ENCODE measurements at regions not wholly inside any gene's neighbourhood (a gene's known extent, or its start where the extent isn't known, plus 50 kb on each side); places are given as distances from the start of the nearest gene placed in this dataset.
"Not testable (repeated sequence)": the region's sequence is repeated elsewhere in the genome, so short reads cannot be mapped to it uniquely, and the experiment has no call there.

DNA sequence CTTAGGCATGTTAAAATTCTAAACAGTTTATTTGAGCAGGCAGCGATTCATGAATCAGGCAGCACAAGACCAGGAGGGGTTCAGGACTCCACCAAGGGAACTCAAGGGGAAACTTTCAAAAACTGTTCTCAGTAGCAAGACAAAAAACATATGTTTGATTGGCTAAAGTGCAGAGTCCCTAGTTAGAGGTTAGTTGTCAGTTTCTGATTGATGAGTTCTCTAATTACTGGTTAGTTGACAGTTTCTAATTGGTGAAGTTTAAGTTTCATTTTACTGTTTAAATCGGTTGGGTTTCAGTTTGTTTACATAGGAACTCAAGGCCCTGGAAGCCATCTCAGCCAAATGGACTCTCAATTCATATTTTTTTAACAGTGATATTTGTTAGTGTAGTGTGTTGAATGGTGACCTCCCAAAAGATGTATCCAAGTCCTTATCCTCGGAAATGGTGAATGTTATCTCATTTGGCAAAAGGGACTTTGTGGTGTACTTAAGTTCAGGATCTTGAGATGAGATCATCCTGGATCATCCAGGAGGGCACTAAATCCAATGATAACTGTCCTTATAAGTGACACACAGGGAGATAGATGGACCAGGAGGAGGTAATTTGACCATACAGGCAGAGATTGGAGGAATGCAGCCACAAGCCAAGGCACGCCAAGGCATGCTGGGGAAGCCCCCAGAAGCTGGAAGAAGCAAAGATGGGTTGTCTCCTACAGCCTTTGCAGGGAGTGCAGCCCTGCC is 219.2 kb upstream of the RAI14 start:
- TF ChIP-seq, protein P1, sequence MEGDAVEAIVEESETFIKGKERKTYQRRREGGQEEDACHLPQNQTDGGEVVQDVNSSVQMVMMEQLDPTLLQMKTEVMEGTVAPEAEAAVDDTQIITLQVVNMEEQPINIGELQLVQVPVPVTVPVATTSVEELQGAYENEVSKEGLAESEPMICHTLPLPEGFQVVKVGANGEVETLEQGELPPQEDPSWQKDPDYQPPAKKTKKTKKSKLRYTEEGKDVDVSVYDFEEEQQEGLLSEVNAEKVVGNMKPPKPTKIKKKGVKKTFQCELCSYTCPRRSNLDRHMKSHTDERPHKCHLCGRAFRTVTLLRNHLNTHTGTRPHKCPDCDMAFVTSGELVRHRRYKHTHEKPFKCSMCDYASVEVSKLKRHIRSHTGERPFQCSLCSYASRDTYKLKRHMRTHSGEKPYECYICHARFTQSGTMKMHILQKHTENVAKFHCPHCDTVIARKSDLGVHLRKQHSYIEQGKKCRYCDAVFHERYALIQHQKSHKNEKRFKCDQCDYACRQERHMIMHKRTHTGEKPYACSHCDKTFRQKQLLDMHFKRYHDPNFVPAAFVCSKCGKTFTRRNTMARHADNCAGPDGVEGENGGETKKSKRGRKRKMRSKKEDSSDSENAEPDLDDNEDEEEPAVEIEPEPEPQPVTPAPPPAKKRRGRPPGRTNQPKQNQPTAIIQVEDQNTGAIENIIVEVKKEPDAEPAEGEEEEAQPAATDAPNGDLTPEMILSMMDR (IDR thresholded peaks at IDR 0.05; ENCODE audit: control insufficient read depth, extremely low read depth, insufficient read depth) = no peak
- no peak for DNase-seq (ENCODE audit: low read depth)
- no peak overlapping the region for H3K4me3 ChIP-seq (ENCODE audit: low read depth, low read length)

DNA sequence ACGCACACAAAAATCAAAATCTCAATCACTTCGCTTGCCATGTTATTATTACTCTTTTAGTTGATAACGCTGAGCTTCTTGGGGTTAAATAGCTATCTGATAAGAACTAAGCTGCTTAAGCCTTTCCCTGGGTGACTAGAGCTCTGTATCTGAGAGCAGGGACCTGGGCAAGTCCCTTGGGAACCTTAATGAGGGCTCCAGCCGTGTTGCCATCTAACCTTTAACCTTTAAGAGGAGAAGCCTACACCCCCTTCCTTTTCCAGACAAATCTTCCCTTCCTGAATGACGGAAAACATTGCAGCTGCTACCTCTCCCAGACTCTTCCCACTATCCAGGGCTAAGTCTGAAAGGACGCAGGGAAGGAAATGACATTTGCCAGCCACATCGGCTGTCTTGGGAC is 216.5 kb upstream of the RAI14 start:
- H3K4me3 ChIP-seq (ENCODE audit: low read depth, low read length) = no peak overlapping the region
- DNase-seq (ENCODE audit: low read depth) = no peak
- TF ChIP-seq, protein P1 (IDR thresholded peaks at IDR 0.05; ENCODE audit: control insufficient read depth, extremely low read depth, insufficient read depth) = no peak

DNA sequence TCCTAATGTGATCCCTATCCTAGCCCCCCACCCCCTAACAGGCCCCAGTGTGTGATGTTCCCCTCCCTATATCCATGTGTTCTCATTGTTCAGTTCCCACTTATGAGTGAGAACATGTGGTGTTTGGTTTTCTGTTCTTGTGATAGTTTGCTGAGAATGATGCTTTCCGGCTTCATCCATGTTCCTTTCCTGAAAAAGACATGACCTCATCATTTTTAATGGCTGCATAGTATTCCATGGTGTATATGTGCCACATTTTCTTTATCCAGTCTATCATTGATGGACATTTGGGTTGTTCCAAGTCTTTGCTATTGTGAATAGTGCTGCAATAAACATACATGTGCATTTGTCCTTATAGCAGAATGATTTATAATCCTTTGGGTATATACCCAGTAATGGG is 214.4 kb upstream of the RAI14 start:
- DNase-seq (ENCODE audit: low read depth); H3K4me3 ChIP-seq (ENCODE audit: low read depth, low read length): not testable (repeated sequence)

DNA sequence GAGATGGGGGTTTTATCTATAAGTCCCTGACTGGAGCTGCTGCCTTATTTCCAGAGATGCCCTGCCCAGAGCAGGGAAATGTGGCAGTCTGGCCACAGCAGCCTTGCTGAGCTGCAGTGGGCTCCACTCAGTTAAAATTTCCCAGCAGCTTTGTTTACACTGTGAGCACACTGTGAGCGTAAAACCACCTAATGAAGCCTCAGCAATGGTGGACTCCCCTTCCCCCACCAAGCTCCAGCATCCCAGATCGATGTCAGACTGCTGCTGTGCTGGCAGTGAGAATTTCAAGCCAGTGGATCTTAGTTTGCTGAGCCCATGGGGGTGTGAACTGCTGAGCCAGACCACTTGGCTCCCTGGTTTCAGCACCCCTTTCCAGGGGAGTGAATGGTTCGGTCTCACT is 208.7 kb upstream of the RAI14 start:
- no peak for DNase-seq (ENCODE audit: low read depth)
- TF ChIP-seq, protein P1 (IDR thresholded peaks at IDR 0.05; ENCODE audit: control insufficient read depth, extremely low read depth, insufficient read depth) = no peak
- H3K4me3 ChIP-seq (ENCODE audit: low read depth, low read length) = no peak overlapping the region

DNA sequence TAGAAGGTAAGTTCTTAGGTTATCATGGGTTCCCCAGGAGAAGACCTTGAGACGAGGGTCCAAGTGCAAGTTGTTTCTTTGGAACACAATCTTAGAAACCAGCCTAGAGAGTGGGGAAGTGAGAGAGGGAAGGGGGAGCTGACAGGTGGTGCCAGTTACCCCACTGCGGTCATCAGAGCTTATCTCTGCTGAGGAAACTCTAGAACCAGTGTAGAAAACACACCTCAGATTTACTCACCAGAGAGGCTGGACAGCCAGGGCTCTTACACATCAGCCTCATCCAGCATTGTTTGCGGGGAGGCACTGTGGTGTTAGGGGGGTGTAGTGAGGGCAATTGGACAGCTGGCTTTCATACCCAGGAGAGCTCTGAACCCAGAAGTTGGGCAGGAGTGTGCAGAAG is 206.5 kb upstream of the RAI14 start:
- TF ChIP-seq, protein P1 (IDR thresholded peaks at IDR 0.05; ENCODE audit: control insufficient read depth, extremely low read depth, insufficient read depth) = no peak
- no peak overlapping the region for H3K4me3 ChIP-seq (ENCODE audit: low read depth, low read length)
- no peak for DNase-seq (ENCODE audit: low read depth)

DNA sequence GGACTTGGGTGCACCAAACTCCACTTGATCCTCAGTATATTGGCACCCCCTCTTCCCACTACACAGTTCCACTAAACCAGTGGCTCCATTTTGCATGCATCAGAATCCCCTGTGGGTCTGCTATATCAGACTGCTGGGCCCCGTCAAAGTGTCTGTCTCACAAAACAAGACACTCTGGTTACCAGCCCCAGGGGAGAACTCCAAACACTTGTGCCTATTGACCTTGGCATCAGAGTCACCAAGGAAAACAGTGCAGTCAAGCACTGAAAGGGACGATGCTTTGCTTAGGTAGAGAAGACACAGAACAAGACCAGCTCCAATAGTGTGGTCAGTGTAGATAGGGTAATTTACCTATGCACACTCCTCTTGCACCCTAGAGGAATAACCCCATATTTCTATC is 205.8 kb upstream of the RAI14 start:
- DNase-seq (ENCODE audit: low read depth) = peak; percentile 63
- TF ChIP-seq, protein P1 (IDR thresholded peaks at IDR 0.05; ENCODE audit: control insufficient read depth, extremely low read depth, insufficient read depth) = no peak
- no peak overlapping the region for H3K4me3 ChIP-seq (ENCODE audit: low read depth, low read length)

DNA sequence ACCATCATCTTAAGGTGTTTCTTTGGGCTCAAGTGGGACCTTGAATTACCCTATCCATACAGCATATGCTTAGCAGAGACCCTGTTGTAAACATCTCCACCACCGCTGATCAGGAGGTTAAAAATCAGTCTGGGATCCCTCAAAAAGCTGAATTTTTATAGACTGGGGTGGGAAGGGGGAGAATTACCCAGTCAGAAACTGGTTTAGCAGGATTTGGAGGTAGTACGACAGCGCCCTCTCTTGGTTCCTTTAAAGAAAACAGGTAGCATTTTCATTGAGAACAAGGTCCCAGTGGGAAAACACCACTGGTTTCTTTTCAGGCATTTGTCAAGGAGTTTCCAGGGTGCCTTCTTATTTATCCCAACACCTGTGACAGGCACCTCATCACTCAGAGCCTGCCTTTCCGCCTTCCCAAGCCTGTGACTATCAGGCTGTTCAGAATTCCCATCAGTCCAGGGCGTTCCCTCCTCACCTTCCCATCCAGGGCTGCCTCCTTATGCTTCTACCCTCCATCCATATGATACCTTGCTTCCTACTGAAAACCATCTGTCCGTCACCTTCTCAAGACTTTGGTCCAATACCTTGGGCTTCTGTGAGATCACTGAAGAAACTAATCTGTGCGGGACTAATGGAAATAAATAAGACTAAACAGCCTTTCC is 203.8 kb upstream of the RAI14 start:
- DNase-seq (ENCODE audit: low read depth) = peak; percentile 68
- TF ChIP-seq, protein P1 (IDR thresholded peaks at IDR 0.05; ENCODE audit: control insufficient read depth, extremely low read depth, insufficient read depth) = peak; percentile 74
- no peak overlapping the region for H3K4me3 ChIP-seq (ENCODE audit: low read depth, low read length)
